PC-3 (cell line): ENCODE measurements at regions not wholly inside any gene's neighbourhood (a gene's known extent, or its start where the extent isn't known, plus 50 kb on each side); places are given as distances from the start of the nearest gene placed in this dataset.

Experiments used
- ATAC-seq: fragments of 200-7000 bp; cut with Tn5 transposase; 2 replicates; pipeline ENCODE4 v1.9.1; 2020; ENCODE audit warnings: mild to moderate bottlenecking, moderate library complexity
- BruUV-seq: library from RNA; stranded (reverse); fragments of 400-500 nt; replicated peaks from 2 replicates; lab custom pipeline; 2021; lab: Mats Ljungman, UMichigan
- CTCF ChIA-PET: fragments of 300-600 bp; sonication (Branson Sonifier 250); formaldehyde crosslinking; loops from one replicate; lab custom pipeline; 2022; ENCODE audit warnings: antibody characterized with exemption; lab: Charles Lee
- POLR2A ChIA-PET: fragments of 300-600 bp; sonication (Branson Sonifier 250); formaldehyde crosslinking; loops from one replicate; lab custom pipeline; 2022; ENCODE audit warnings: antibody characterized with exemption; ENCODE audit not compliant: unreplicated experiment; lab: Charles Lee
- DNase-seq: peaks from one replicate; pipeline ENCODE4 v3.0.0-alpha.2; 2015
- H2AFZ ChIP-seq: fragments of 300-600 bp; sonication (generic); 2 replicates; pipeline ENCODE4 v1.6.0; 2016; ENCODE audit warnings: antibody characterized with exemption, low read length
- H3F3A ChIP-seq: fragments of 300-600 bp; sonication (generic); one replicate; pipeline ENCODE4 v1.6.0; 2017; ENCODE audit warnings: antibody characterized with exemption, low read length, control low read depth, mild to moderate bottlenecking; ENCODE audit not compliant: unreplicated experiment
- H3K27ac ChIP-seq: fragments of 300-600 bp; sonication (generic); 2 replicates; pipeline ENCODE4 v1.5.1; 2016; ENCODE audit warnings: mild to moderate bottlenecking, low read length
- H3K27me3 ChIP-seq: fragments of 300-600 bp; sonication (generic); 2 replicates; pipeline ENCODE4 v1.6.1; 2016; ENCODE audit warnings: low read length, mixed read lengths
- H3K36me3 ChIP-seq: fragments of 300-600 bp; sonication (generic); 2 replicates; pipeline ENCODE4 v1.6.1; 2016; ENCODE audit warnings: low read depth, mixed run types, low read length, mixed read lengths
- H3K4me1 ChIP-seq: fragments of 300-600 bp; sonication (generic); 2 replicates; pipeline ENCODE4 v1.5.1; 2016; ENCODE audit warnings: low read length; ENCODE audit not compliant: insufficient read depth
- H3K4me2 ChIP-seq: fragments of 300-600 bp; sonication (generic); 2 replicates; pipeline ENCODE4 v1.6.0; 2016; ENCODE audit warnings: low read length
- H3K4me3 ChIP-seq: fragments of 300-600 bp; sonication (generic); 2 replicates; pipeline ENCODE4 v1.5.1; 2016; ENCODE audit warnings: mild to moderate bottlenecking, low read length, mixed read lengths
- H3K79me2 ChIP-seq: fragments of 300-600 bp; sonication (generic); 2 replicates; pipeline ENCODE4 v1.6.1; 2017; ENCODE audit warnings: low read length, mixed read lengths
- H3K9ac ChIP-seq: fragments of 300-600 bp; sonication (generic); 2 replicates; pipeline ENCODE4 v1.6.0; 2016; ENCODE audit warnings: mild to moderate bottlenecking, low read length
- H3K9me2 ChIP-seq: fragments of 300-600 bp; sonication (generic); replicated peaks from 2 replicates; pipeline ENCODE4 v1.6.1; 2016; ENCODE audit warnings: mixed run types, low read length, mixed read lengths
- H3K9me3 ChIP-seq: fragments of 300-600 bp; sonication (generic); 2 replicates; pipeline ENCODE4 v1.6.1; 2016; ENCODE audit warnings: low read length, mixed read lengths
- H4K20me1 ChIP-seq: fragments of 300-600 bp; sonication (generic); 2 replicates; pipeline ENCODE4 v1.6.1; 2016; ENCODE audit warnings: low read length, mixed read lengths
- CTCF ChIP-seq: fragments of 300-600 bp; sonication (generic); conservative IDR thresholded peaks from 2 replicates; pipeline ENCODE4 v1.5.1; 2017; ENCODE audit warnings: antibody characterized with exemption, low read depth, mild to moderate bottlenecking, low read length
- EZH2 ChIP-seq: fragments of 300-600 bp; sonication (generic); IDR thresholded peaks from one replicate; pipeline ENCODE4 v1.6.1; 2017; ENCODE audit warnings: antibody characterized with exemption, mild to moderate bottlenecking, low read length; ENCODE audit not compliant: unreplicated experiment
- EZH2phosphoT487 ChIP-seq: fragments of 300-600 bp; sonication (generic); IDR thresholded peaks from 2 replicates; pipeline ENCODE4 v1.6.1; 2018; ENCODE audit warnings: mild to moderate bottlenecking, antibody characterized with exemption, low read length, borderline replicate concordance
- intact Hi-C: fragments of 100-400 bp; cut with micrococcal nuclease; formaldehyde crosslinking; loops from 2 replicates; pipeline ENCODE4 v1.9.0; 2023

DNA sequence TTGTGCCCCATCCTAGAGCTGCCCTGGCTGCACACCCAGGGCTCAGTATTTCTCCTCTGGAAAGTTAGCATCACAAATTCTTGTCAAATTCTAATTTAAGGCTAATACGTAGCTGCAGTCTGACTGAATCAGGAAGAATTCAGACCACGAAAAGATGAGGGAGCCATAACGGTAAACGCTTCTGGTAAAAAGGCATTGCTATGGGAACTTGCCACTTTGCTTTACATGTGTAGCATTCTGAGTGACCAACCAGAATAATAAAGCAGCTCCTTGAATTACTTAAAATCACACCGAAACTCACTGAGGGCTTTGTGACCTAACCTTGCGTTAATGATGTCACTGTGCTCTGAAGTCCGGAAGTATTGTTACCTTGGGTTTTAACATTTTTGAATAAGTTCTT, 286.6 kb upstream of the TMTC4 start:
- Histone ChIP-seq H3K9me2 (no peaks in the 10 kb centered on the region), H3K4me1 (no peaks in the 10 kb centered on the region), H3K4me2 (no peak overlapping the region), H3F3A (no peaks in the 10 kb centered on the region), H3K9me3 (no peaks in the 10 kb centered on the region), H2AFZ (no peak overlapping the region), H4K20me1 (no peaks in the 10 kb centered on the region), H3K36me3 (no peaks in the 10 kb centered on the region), H3K27me3 (peaks cover 7% of the 10 kb centered on the region; the same call in 1 of the 2 replicates), H3K27ac (no peak overlapping the region), H3K79me2 (no peaks in the 10 kb centered on the region), H3K9ac (no peak overlapping the region), H3K4me3 (no peak overlapping the region)
- ChIA-PET CTCF (no interaction called here), POLR2A (no interaction called here)
- intact Hi-C loops, result no loop called here
- BruUV-seq, result no TSS peak
- DNase-seq (no peak), ATAC-seq (no peak)
- no peak for TF ChIP-seq EZH2

DNA sequence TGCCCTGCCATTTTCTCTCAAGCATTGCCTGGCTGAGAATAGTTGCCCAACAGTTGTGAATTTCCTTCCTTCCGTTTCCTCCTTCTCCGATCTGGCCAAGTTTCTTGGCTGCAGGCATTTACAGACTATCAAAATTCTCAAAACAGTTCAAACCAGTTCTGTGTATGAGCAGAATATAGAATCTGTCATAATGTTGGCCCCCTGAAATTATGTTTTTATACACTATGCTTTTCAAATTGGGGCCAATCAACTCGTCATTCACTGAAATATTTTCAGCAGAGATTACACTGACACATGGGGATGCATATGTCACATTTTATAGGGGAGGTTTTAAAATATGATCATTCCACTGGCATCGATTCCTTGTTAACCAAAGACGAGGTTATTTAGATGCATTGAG, 284.2 kb upstream of the TMTC4 start:
- Histone ChIP-seq H3K36me3 (no peaks in the 10 kb centered on the region), H3K27ac (no peak overlapping the region), H3K9ac (no peak overlapping the region), H2AFZ (no peak overlapping the region), H3K9me3 (no peaks in the 10 kb centered on the region), H4K20me1 (no peaks in the 10 kb centered on the region), H3K4me3 (no peak overlapping the region), H3K79me2 (no peaks in the 10 kb centered on the region), H3F3A (no peaks in the 10 kb centered on the region), H3K27me3 (peaks cover 7% of the 10 kb centered on the region; the same call in 1 of the 2 replicates), H3K9me2 (no peaks in the 10 kb centered on the region), H3K4me1 (no peaks in the 10 kb centered on the region), H3K4me2 (no peak overlapping the region)
- ATAC-seq (no peak), DNase-seq (no peak)
- ChIA-PET POLR2A (no interaction called here), CTCF (no interaction called here)
- BruUV-seq, result no TSS peak
- intact Hi-C loops, result no loop called here
- TF ChIP-seq CTCF (no peak), EZH2 (no peak), EZH2phosphoT487 (no peak)

DNA sequence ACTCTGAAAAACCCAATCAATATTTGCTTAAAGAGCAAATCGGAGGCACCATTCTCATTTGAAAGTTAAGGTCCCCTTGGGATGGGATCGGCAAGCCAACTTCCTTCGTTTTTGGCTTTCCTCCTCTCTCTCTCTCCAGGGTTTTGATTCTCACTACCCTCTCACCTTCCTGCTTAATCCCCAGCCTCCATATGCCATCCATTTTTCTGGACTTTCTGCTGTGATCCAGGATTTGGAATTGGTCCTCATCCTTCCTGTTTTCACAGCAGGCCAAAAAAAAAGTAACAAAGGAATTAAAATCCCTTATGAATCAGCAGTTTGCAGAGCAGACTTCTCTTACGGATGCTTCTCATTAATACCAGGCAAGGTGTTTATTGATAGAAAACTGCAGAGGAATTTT, 283.1 kb upstream of the TMTC4 start:
- H3K36me3 ChIP-seq, result no peaks in the 10 kb centered on the region
- no TSS peak for BruUV-seq
- H3K9ac ChIP-seq, result no peak overlapping the region
- H3F3A ChIP-seq, result no peaks in the 10 kb centered on the region
- no peaks in the 10 kb centered on the region for H4K20me1 ChIP-seq
- intact Hi-C loops, result no loop called here
- peaks cover 7% of the 10 kb centered on the region; the same call in 1 of the 2 replicates for H3K27me3 ChIP-seq
- CTCF ChIA-PET, result no interaction called here
- no peaks in the 10 kb centered on the region for H3K9me3 ChIP-seq
- no peaks in the 10 kb centered on the region for H3K4me1 ChIP-seq
- H3K79me2 ChIP-seq, result no peaks in the 10 kb centered on the region
- no peak for TF ChIP-seq EZH2
- TF ChIP-seq CTCF, result no peak
- TF ChIP-seq EZH2phosphoT487, result no peak
- H3K4me2 ChIP-seq, result no peak overlapping the region
- H3K9me2 ChIP-seq, result no peaks in the 10 kb centered on the region
- ATAC-seq, result no peak
- POLR2A ChIA-PET, result no interaction called here
- H3K4me3 ChIP-seq, result no peak overlapping the region
- no peak overlapping the region for H3K27ac ChIP-seq
- H2AFZ ChIP-seq, result no peak overlapping the region
- no peak for DNase-seq
